HepG2 (cell line): ENCODE measurements at regions not wholly inside any gene's neighbourhood (a gene's known extent, or its start where the extent isn't known, plus 50 kb on each side); places are given as distances from the start of the nearest gene placed in this dataset.

Experiments
- ATF2 ChIP-seq: sonication (generic); formaldehyde crosslinking; IDR thresholded peaks from 2 replicates; pipeline ENCODE4 v1.4.0; 2020; ENCODE audit warnings: missing genetic modification reagents
- ATF7 ChIP-seq, 2 experiments: fragments of 450-650 bp in 1 of 2; sonication (generic) in 1 of 2; formaldehyde crosslinking in 1 of 2; IDR thresholded peaks; 2 replicates each; pipeline versions ENCODE4 v1.4.0 to v1.6.1; 2016 to 2020; ENCODE audit warnings: antibody characterized with exemption in 1 of 2, mild to moderate bottlenecking in 1 of 2, missing genetic modification reagents in 1 of 2
- CREBL2 ChIP-seq: sonication (generic); formaldehyde crosslinking; IDR thresholded peaks from 2 replicates; pipeline ENCODE4 v1.8.1; 2023; ENCODE audit warnings: missing genetic modification reagents, mild to moderate bottlenecking, borderline replicate concordance
- DNMT1 ChIP-seq: sonication (generic); formaldehyde crosslinking; IDR thresholded peaks from 2 replicates; pipeline ENCODE4 v1.5.1; 2020; ENCODE audit warnings: mild to moderate bottlenecking, missing genetic modification reagents
- ETV6 ChIP-seq: sonication (generic); formaldehyde crosslinking; conservative IDR thresholded peaks from 2 replicates; pipeline ENCODE4 v1.4.0; 2020; ENCODE audit warnings: missing genetic modification reagents
- FUBP1 ChIP-seq: sonication (generic); formaldehyde crosslinking; IDR thresholded peaks from 2 replicates; pipeline ENCODE4 v1.5.1; 2020; ENCODE audit warnings: missing genetic modification reagents, mild to moderate bottlenecking, borderline replicate concordance
- GABPB1 ChIP-seq: IDR thresholded peaks from 2 replicates; pipeline ENCODE4 v1.6.1; 2016; ENCODE audit warnings: mild to moderate bottlenecking, missing genetic modification reagents, moderate library complexity, missing compliant biosample characterization
- GTF2F1 ChIP-seq: fragments of 150-350 bp; IDR thresholded peaks from 2 replicates; pipeline ENCODE4 v1.6.1; 2014; ENCODE audit warnings: low read length
- HDAC1 ChIP-seq: sonication (generic); formaldehyde crosslinking; IDR thresholded peaks from 2 replicates; pipeline ENCODE4 v1.5.1; 2020; ENCODE audit warnings: mild to moderate bottlenecking, missing genetic modification reagents
- HMGXB3 ChIP-seq: sonication (generic); formaldehyde crosslinking; IDR thresholded peaks from 2 replicates; pipeline ENCODE4 v1.4.0; 2020; ENCODE audit warnings: missing genetic modification reagents, borderline replicate concordance
- RFX3 ChIP-seq: IDR thresholded peaks from 2 replicates; pipeline ENCODE4 v1.6.1; 2016; ENCODE audit warnings: missing biosample characterization, missing genetic modification reagents
- SATB2 ChIP-seq: sonication (generic); formaldehyde crosslinking; IDR thresholded peaks from 2 replicates; pipeline ENCODE4 v1.5.0; 2020; ENCODE audit warnings: missing genetic modification reagents
- SOX13 ChIP-seq, 3 experiments: fragments of 450-650 bp in 1 of 3; sonication (generic) in 1 of 3; formaldehyde crosslinking in 1 of 3; IDR thresholded peaks in 2 of 3; conservative IDR thresholded peaks in 1 of 3; 2 replicates each; pipeline versions ENCODE4 v1.5.0 to v1.6.1; 2016 to 2020; ENCODE audit warnings: antibody characterized with exemption in 1 of 3, mild to moderate bottlenecking in 1 of 3, missing compliant biosample characterization in 1 of 3, missing genetic modification reagents in 1 of 3, moderate library complexity in 1 of 3
- SOX6 ChIP-seq, 2 experiments: fragments of 450-650 bp in 1 of 2; sonication (generic) in 1 of 2; formaldehyde crosslinking in 1 of 2; IDR thresholded peaks; 2 replicates each; pipeline versions ENCODE4 v1.4.0 to v1.6.1; 2017 to 2020; ENCODE audit warnings: antibody characterized with exemption in 1 of 2, mild to moderate bottlenecking in 1 of 2, missing genetic modification reagents in 1 of 2
- STAT5B ChIP-seq: sonication (generic); formaldehyde crosslinking; IDR thresholded peaks from 2 replicates; pipeline ENCODE4 v1.4.0; 2020; ENCODE audit warnings: missing genetic modification reagents
- ZFP90 ChIP-seq: sonication (generic); formaldehyde crosslinking; IDR thresholded peaks from 2 replicates; pipeline ENCODE4 v1.8.0; 2022; ENCODE audit warnings: missing genetic modification reagents, mild to moderate bottlenecking, inconsistent platforms, borderline replicate concordance
- ZFY ChIP-seq: sonication (generic); formaldehyde crosslinking; IDR thresholded peaks from 2 replicates; pipeline ENCODE4 v1.4.0; 2020; ENCODE audit warnings: missing genetic modification reagents
- ZNF430 ChIP-seq: sonication (generic); formaldehyde crosslinking; IDR thresholded peaks from 2 replicates; pipeline ENCODE4 v1.9.0; 2021; ENCODE audit warnings: mild to moderate bottlenecking, missing genetic modification reagents
- ZNF484 ChIP-seq: sonication (generic); formaldehyde crosslinking; IDR thresholded peaks from 2 replicates; pipeline ENCODE4 v1.5.1; 2020; ENCODE audit warnings: mild to moderate bottlenecking, low read depth, missing genetic modification reagents, borderline replicate concordance
- ZNF546 ChIP-seq: sonication (generic); formaldehyde crosslinking; conservative IDR thresholded peaks from 2 replicates; pipeline ENCODE4 v1.8.1; 2023; ENCODE audit warnings: mild to moderate bottlenecking, missing genetic modification reagents
- ZNF556 ChIP-seq: sonication (generic); formaldehyde crosslinking; IDR thresholded peaks from 2 replicates; pipeline ENCODE4 v1.4.0; 2020; ENCODE audit warnings: mild to moderate bottlenecking, missing genetic modification reagents, borderline replicate concordance

- TF ChIP-seq ATF2 (CRISPR knock-in tag) (no peak), ZFY (CRISPR knock-in tag) (no peak), RFX3 (no peak), HDAC1 (CRISPR knock-in tag) (peak; percentile 31; the same call in 1 of the 2 replicates), SATB2 (CRISPR knock-in tag) (no peak), HMGXB3 (no peak), SOX6 (IDR thresholded peaks at IDR 0.05) (no peak), SOX6 (CRISPR knock-in tag; IDR thresholded peaks at IDR 0.05) (peak; percentile 91), GTF2F1 (no peak), ZNF484 (no peak), CREBL2 (CRISPR knock-in tag) (no peak), GABPB1 (no peak), FUBP1 (CRISPR knock-in tag) (no peak), ETV6 (CRISPR knock-in tag) (no peak), STAT5B (no peak), ZFP90 (CRISPR knock-in tag) (no peak), ATF7 (IDR thresholded peaks at IDR 0.05) (no peak), ATF7 (CRISPR knock-in tag; IDR thresholded peaks at IDR 0.05) (no peak), DNMT1 (CRISPR knock-in tag) (no peak), ZNF430 (CRISPR knock-in tag) (no peak), SOX13 (IDR thresholded peaks at IDR 0.05) (peak; percentile 78), SOX13 (CRISPR knock-in tag; conservative IDR thresholded peaks at IDR 0.05 in 1 of 2, IDR thresholded peaks at IDR 0.05 in 1 of 2) (peak in 1 of 2 experiments; percentile 88; a peak in 2 of 4 replicates), ZNF556 (CRISPR knock-in tag) (no peak; the same call in 1 of the 2 replicates), ZNF546 (no peak)
Measured at GRCh38 chr1:48115835-48116234, 106.7 kb upstream of the SLC5A9 start (continued).
